ENCODE measurements at regions not wholly inside any gene's neighbourhood (a gene's known extent, or its start where the extent isn't known, plus 50 kb on each side); places are given as distances from the start of the nearest gene placed in this dataset.
A peak's percentile ranks its signal among the peaks of the same experiment; 100 is the strongest.

DNA sequence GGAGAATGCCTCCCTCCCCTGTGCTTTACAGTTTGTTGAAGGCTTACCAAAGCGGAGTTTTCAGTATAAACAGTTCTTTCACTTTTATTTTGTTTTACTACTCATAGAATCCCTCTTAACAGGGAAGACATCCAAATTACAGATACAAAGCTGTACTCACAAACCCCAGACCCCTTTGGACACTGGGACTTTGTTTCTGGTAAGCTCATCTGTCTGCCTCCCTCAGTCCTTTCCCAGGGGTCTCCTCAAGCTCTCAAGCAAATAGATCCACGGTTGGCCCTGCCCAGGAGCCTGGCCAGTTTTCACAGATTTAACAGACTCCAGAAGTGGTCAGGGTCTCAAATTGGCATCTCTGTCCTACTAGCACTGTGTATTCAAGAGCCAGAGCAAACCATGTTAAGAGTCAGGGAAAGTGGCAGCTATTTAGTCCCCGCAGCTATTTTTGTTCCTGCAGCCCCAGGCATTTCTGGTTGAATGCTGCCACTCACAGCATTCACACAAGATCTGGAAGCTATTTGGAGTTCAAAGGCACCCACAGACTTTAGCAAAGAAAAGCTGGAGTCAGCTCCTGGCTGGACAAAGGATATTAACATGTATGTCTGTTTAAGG, 54.2 kb downstream of the TMEM100 start:
- Histone ChIP-seq H3K36me3 (ENCODE audit: insufficient read depth, low read length) (no peaks in the 10 kb centered on the region), H3K4me3 (no peak overlapping the region), H3K27ac (no peak overlapping the region), H3K9me3 (ENCODE audit: low read depth, low read length) (no peaks in the 10 kb centered on the region), H3K9ac (ENCODE audit: insufficient read length) (no peak overlapping the region)
- DNase-seq (ENCODE audit: low read depth, low spot score) = no peak
- TF ChIP-seq POLR2AphosphoS5 (IDR thresholded peaks at IDR 0.05; ENCODE audit: borderline replicate concordance, low read depth, low read length) (no peak), FOXP2 (optimal IDR thresholded peaks at IDR 0.05; ENCODE audit: control extremely low read depth, extremely low read length, insufficient read depth) (no peak), EZH2 (IDR thresholded peaks at IDR 0.05) (no peak)

GRCh38 chr17:55666806-55667205, 55.9 kb downstream of the TMEM100 start:
- TF ChIP-seq POLR2AphosphoS5 (IDR thresholded peaks at IDR 0.05; ENCODE audit: borderline replicate concordance, low read depth, low read length) (no peak), FOXP2 (optimal IDR thresholded peaks at IDR 0.05; ENCODE audit: control extremely low read depth, extremely low read length, insufficient read depth) (no peak), EZH2 (IDR thresholded peaks at IDR 0.05) (no peak)
- Histone ChIP-seq H3K27ac (no peak overlapping the region), H3K4me3 (no peak overlapping the region), H3K9ac (ENCODE audit: insufficient read length) (no peak overlapping the region), H3K9me3 (ENCODE audit: low read depth, low read length) (no peaks in the 10 kb centered on the region), H3K36me3 (ENCODE audit: insufficient read depth, low read length) (no peaks in the 10 kb centered on the region)
- DNase-seq (ENCODE audit: low read depth, low spot score) = no peak

DNA sequence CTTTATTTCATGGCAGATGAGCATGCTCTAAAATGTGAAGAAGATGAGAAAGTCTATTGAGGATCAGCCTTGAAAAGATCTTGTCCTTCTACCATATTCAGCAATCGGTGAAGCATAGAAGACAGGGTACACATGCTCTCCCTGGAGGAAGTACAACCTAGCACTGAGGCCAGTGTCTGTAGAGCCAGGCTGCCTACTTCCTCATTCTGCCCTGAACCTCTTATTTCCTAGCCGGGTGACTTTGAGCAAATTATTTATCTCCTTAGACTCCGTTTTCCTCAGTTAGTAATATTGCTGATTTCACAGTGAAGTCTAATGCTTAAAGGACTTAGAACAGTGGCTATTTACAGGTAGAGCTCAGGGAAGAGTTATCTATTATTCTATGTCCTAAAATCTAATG, 58.4 kb downstream of the TMEM100 start:
- no peaks in the 10 kb centered on the region for H3K9me3 ChIP-seq (ENCODE audit: low read depth, low read length)
- no peak for DNase-seq (ENCODE audit: low read depth, low spot score)
- H3K27ac ChIP-seq = no peak overlapping the region
- no peaks in the 10 kb centered on the region for H3K36me3 ChIP-seq (ENCODE audit: insufficient read depth, low read length)
- H3K4me3 ChIP-seq = no peak overlapping the region
- TF ChIP-seq POLR2AphosphoS5 (IDR thresholded peaks at IDR 0.05; ENCODE audit: borderline replicate concordance, low read depth, low read length) = no peak
- TF ChIP-seq EZH2 (IDR thresholded peaks at IDR 0.05) = no peak
- TF ChIP-seq FOXP2 (optimal IDR thresholded peaks at IDR 0.05; ENCODE audit: control extremely low read depth, extremely low read length, insufficient read depth) = no peak
- no peak overlapping the region for H3K9ac ChIP-seq (ENCODE audit: insufficient read length)

- Histone ChIP-seq H3K36me3 (ENCODE audit: insufficient read depth, low read length) (no peaks in the 10 kb centered on the region), H3K9ac (ENCODE audit: insufficient read length) (no peak overlapping the region), H3K4me3 (no peak overlapping the region), H3K9me3 (ENCODE audit: low read depth, low read length) (no peaks in the 10 kb centered on the region), H3K27ac (no peak overlapping the region)
- TF ChIP-seq EZH2 (IDR thresholded peaks at IDR 0.05) (no peak), FOXP2 (optimal IDR thresholded peaks at IDR 0.05; ENCODE audit: control extremely low read depth, extremely low read length, insufficient read depth) (no peak), POLR2AphosphoS5 (IDR thresholded peaks at IDR 0.05; ENCODE audit: borderline replicate concordance, low read depth, low read length) (no peak)
- DNase-seq (ENCODE audit: low read depth, low spot score) = no peak
These were observed 59.3 kb downstream of the TMEM100 start for GRCh38 chr17:55663400-55663799.

DNA sequence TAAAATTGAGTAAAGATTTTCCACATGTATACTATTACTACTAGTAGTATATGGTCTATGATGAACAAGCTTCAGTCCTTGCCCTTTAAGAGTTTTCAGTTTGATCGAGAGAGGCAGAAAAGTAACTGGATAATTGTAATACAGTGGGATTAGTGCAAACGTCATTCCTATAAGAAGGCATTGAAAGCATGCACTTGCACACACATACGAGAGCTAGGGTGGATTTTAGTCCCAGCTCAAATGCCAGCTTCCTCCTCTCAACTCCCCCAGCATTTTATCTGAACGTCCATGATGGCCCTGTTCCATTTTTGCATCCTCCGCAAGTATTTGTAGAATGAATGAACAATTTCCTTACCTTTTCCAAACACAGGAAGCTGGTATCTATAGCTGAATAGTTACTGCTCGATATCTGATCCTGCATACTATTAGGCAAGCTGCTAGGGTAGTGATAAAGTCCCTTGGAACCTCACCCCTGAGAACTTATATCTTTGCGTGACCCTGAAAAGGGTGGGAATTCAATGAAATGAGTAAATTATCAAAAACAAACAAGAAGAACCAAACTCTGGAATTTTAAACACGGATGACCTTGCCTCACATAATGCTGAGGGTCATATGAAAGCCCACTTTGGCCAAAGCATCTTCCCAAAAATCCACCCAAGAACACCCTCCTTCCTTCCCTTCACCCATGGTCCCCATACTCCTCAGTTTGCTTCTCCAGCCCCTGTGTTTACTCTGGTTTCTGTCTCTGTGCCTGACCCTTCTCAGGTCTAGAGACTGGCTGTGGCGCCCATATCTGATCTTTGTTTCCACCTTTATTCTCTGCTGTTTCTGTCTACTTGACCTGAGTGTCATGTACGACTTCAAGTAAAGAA, 60.5 kb downstream of the TMEM100 start:
- no peak for DNase-seq (ENCODE audit: low read depth, low spot score)
- TF ChIP-seq FOXP2 (optimal IDR thresholded peaks at IDR 0.05; ENCODE audit: control extremely low read depth, extremely low read length, insufficient read depth) = no peak
- TF ChIP-seq POLR2AphosphoS5 (IDR thresholded peaks at IDR 0.05; ENCODE audit: borderline replicate concordance, low read depth, low read length) = no peak
- no peak for TF ChIP-seq EZH2 (IDR thresholded peaks at IDR 0.05)
- Histone ChIP-seq H3K4me3 (no peak overlapping the region), H3K27ac (no peak overlapping the region), H3K9ac (ENCODE audit: insufficient read length) (no peak overlapping the region), H3K36me3 (ENCODE audit: insufficient read depth, low read length) (no peaks in the 10 kb centered on the region), H3K9me3 (ENCODE audit: low read depth, low read length) (no peaks in the 10 kb centered on the region)

DNA sequence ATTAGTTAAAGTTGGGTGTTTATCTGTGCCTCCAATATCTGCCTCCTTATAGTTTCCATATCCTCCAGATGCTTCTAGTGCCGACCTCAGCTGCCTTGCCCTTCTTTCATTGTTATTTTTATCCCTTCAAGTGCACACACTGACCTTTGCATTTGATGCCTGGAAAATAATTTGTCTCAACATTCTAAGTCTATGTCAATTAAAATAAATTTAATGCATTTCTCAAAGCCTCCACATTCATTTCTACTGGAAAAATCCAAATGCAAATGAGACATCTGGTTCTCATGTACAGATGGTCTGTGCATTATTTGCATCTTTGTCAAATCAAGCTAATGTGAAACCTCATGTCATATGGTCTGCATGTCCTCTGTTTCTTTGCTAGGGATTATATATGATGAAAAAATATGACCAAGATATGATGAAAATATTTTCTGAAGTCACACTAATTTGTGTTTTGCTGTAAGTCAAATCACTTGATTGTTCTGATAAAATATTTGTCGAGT, 61.4 kb downstream of the TMEM100 start:
- Histone ChIP-seq H3K27ac (no peak overlapping the region), H3K9ac (ENCODE audit: insufficient read length) (no peak overlapping the region), H3K4me3 (peak overlapping the region; percentile 16; the same call in 1 of the 2 replicates), H3K36me3 (ENCODE audit: insufficient read depth, low read length) (no peaks in the 10 kb centered on the region), H3K9me3 (ENCODE audit: low read depth, low read length) (no peaks in the 10 kb centered on the region)
- no peak for DNase-seq (ENCODE audit: low read depth, low spot score)
- TF ChIP-seq FOXP2 (optimal IDR thresholded peaks at IDR 0.05; ENCODE audit: control extremely low read depth, extremely low read length, insufficient read depth) (no peak), EZH2 (IDR thresholded peaks at IDR 0.05) (no peak), POLR2AphosphoS5 (IDR thresholded peaks at IDR 0.05; ENCODE audit: borderline replicate concordance, low read depth, low read length) (no peak)

GRCh38 chr17:55660178-55660886, 62.3 kb downstream of the TMEM100 start:
- Histone ChIP-seq H3K4me3 (peak overlapping the region; percentile 16; the same call in 1 of the 2 replicates), H3K9ac (ENCODE audit: insufficient read length) (no peak overlapping the region), H3K36me3 (ENCODE audit: insufficient read depth, low read length) (no peaks in the 10 kb centered on the region), H3K27ac (peak overlapping the region; percentile 34; the same call in 1 of the 2 replicates), H3K9me3 (ENCODE audit: low read depth, low read length) (no peaks in the 10 kb centered on the region)
- peak; percentile 97 for DNase-seq (ENCODE audit: low read depth, low spot score)
- no peak for TF ChIP-seq EZH2 (IDR thresholded peaks at IDR 0.05)
- peak; percentile 74; the same call in 1 of the 2 replicates for TF ChIP-seq POLR2AphosphoS5 (IDR thresholded peaks at IDR 0.05; ENCODE audit: borderline replicate concordance, low read depth, low read length)
- TF ChIP-seq FOXP2 (optimal IDR thresholded peaks at IDR 0.05; ENCODE audit: control extremely low read depth, extremely low read length, insufficient read depth) = no peak

DNA sequence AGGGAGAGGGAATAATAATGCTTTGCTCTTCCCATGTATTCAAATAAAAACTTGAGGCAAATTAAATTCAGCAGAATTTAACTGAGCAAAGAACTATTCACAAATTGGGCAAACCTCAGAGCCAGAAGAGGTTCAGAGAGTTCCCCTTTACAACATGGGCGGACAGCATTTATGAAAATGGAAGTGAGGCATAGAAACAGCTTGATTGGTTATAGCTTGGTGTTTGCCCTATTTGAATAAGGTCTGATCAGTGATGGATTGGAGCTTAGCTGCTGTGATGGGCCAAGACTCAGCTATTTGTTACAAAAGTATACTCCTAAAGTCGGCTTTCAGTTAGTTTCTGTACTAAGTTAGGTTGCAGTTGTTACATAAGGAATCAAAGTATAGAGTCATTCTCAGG, 63.0 kb downstream of the TMEM100 start:
- Histone ChIP-seq H3K36me3 (ENCODE audit: insufficient read depth, low read length) (no peaks in the 10 kb centered on the region), H3K27ac (peak overlapping the region; percentile 34; the same call in 1 of the 2 replicates), H3K9ac (ENCODE audit: insufficient read length) (no peak overlapping the region), H3K4me3 (peak overlapping the region; percentile 8; the same call in 1 of the 2 replicates), H3K9me3 (ENCODE audit: low read depth, low read length) (no peaks in the 10 kb centered on the region)
- no peak for DNase-seq (ENCODE audit: low read depth, low spot score)
- no peak for TF ChIP-seq FOXP2 (optimal IDR thresholded peaks at IDR 0.05; ENCODE audit: control extremely low read depth, extremely low read length, insufficient read depth)
- TF ChIP-seq EZH2 (IDR thresholded peaks at IDR 0.05) = no peak
- no peak for TF ChIP-seq POLR2AphosphoS5 (IDR thresholded peaks at IDR 0.05; ENCODE audit: borderline replicate concordance, low read depth, low read length)
